IPS DF 19.7 (cell line): ENCODE measurements at regions not wholly inside any gene's neighbourhood (a gene's known extent, or its start where the extent isn't known, plus 50 kb on each side); places are given as distances from the start of the nearest gene placed in this dataset.
"Not testable (repeated sequence)": the region's sequence is repeated elsewhere in the genome, so short reads cannot be mapped to it uniquely, and the experiment has no call there.

Experiments used
- DNase-seq: peaks from one replicate; pipeline ENCODE4 v3.0.0-alpha.2; 2013; ENCODE audit warnings: low read depth, low spot score

GRCh38 chr13:64088491-64088890 is 2672.8 kb upstream of the PCDH20 start:
- no peak for DNase-seq

DNA sequence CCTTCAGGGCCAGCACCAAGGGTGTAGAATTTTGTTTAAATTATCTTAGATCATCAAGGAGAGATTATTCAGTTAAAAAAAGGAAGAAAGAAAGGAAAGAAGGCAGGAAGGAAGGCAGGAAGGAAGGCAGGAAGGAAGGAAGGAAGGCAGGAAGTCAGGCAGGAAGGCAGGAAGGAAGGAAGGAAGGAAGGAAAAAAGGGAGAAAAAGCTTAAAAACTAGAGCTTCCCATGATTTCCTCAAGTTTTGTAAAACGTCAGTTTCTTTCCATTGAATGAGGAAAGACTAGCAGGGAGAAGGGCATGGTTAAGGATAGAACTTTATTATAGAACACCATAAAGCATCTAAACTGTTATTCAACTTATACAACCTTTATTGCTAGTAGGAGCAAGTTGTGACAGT is 2672.0 kb upstream of the PCDH20 start:
- no peak for DNase-seq

DNA sequence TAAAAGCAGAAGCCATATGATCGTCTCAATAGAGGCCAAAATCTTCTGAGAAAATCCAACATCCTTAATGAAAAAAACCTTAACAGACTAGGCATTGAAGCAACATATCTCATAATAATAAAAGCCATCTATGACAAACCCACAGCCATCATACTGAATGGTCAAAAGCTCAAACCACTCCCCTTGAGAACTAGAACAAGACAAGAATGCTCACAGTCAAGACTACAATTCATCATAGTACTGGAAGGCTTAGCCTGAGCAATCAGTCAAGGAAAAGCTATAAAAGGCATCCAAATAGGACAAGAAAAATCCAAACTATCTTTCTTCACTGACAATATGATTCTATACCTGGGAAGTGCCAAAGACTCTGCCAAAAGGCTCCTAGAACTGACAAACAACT is 2668.2 kb upstream of the PCDH20 start:
- DNase-seq = no peak

- DNase-seq = no peak
Measured at GRCh38 chr13:64083396-64083795, 2667.7 kb upstream of the PCDH20 start.

DNA sequence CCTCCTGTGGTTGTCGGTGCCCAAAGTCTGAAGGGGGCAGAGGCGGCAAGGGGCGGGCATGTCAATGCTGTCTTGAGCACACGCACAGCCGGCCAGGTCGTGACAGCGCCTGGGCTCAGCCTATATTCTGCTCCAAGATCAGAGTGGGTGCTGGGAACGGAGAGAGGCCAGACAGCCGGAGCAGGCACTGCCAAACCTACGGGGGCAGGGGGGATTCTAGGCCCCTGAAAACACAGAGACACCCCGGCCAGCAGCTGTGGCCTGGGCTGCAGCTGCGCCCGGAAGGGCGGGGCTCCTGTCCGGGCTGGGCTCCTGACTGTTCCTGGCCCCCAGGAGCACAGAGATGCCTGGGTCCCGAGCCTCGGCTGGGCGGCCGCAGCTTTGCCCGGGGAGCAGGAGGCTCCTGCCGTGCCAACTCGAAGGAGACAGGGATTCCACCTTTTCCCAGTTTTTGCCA is 2662.9 kb upstream of the PCDH20 start:
- no peak for DNase-seq

DNA sequence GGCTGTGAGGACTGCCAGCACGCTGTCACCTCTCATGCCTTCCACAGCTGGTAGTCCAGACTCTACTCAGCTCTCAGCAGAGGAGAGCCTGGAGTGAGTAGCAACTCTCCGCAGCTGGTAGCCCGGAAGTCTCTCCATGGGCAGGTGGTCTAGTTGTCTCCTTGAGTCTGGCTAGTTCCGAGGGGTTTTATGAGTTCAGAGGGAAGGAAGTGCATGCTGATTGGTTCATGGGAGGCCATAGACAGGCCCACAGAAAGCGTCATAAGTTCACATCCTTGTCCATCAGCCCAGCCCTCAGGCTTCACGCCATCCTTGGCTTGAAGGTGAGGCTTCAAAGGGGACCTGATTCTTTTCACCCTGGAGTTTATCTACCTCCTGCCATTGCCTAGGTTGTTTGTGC is 2662.4 kb upstream of the PCDH20 start:
- DNase-seq = no peak

DNA sequence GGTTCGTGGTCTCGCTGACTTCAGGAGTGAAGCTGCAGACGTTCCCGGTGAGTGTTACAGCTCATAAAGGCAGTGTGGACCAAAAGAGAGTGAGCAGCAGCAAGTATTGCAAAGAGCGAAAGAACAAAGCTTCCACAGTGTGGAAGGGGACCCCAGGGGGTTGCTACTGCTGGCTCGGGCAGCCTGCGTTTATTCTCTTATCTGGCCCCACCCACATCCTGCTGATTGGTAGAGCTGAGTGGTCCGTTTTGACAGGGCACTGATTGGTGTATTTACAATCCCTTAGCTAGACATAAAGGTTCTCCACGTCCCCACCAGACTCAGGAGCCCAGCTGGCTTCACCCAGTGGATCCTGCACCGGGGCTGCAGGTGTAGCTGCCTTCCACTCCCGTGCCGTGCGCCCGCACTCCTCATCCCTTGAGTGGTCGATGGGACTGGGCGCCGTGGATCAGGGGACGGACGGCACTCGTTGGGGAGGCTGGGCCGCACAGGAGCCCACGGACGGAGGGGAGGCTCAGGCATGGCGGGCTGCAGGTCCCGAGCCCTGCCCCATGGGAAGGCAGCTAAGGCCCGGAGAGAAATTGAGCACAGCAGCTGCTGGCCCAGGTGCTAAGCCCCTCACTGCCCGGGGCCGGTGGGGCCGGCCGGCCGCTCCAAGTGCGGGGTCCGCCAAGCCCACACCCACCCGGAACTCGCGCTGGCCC is 2661.6 kb upstream of the PCDH20 start:
- DNase-seq = not testable (repeated sequence)

GRCh38 chr13:64075543-64076271 is 2660.1 kb upstream of the PCDH20 start:
- no peak for DNase-seq

DNA sequence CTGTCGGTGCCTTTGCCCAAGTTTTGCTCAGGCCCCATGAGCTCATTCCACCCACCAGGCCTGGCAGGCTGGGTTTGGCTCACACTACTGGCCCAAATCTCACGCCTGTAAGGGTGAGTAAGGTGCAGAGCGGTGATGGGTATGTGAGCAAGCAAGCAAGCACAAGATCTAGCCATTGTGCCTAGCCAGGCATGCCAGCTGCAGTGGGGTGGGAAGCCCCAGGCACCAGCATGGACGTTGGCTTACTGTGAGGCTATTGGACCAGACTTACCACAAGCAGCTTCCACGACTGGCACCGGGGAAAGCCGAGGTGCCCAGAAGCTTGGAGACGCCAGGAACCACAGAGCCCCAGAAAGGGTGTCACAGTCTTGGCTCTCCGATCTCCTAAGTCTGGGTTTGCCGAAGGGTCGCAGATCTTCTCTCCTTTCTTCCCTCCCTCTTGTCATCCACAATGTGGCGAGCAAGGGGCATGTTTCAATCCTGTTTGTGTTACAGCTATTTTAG is 2659.4 kb upstream of the PCDH20 start:
- no peak for DNase-seq

GRCh38 chr13:64073203-64073602 is 2657.6 kb upstream of the PCDH20 start:
- no peak for DNase-seq

- DNase-seq = no peak
Measured at GRCh38 chr13:64071352-64071751, 2655.7 kb upstream of the PCDH20 start.

- DNase-seq = no peak
Measured at GRCh38 chr13:64069892-64070291, 2654.2 kb upstream of the PCDH20 start.

- no peak for DNase-seq
Measured at GRCh38 chr13:64066711-64067110, 2651.1 kb upstream of the PCDH20 start.

DNA sequence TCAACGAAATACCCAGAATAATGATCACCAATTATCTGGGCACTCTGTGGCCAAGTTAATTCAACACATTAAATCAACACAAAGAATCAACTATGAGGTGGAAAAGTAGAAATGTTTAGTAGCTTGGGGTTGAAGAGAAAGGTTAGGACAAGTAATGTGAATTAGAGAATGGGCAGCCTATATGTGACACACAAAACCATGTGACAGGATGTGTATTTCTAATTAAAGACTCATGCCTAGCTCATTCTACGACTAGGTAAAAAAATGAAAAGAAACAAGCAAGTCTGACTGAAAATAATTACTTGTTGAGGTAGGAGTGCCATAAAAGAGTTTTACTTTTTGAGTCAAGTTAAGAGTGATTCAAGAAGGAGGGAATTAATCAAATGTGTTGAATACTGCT is 2646.0 kb upstream of the PCDH20 start:
- no peak for DNase-seq

DNA sequence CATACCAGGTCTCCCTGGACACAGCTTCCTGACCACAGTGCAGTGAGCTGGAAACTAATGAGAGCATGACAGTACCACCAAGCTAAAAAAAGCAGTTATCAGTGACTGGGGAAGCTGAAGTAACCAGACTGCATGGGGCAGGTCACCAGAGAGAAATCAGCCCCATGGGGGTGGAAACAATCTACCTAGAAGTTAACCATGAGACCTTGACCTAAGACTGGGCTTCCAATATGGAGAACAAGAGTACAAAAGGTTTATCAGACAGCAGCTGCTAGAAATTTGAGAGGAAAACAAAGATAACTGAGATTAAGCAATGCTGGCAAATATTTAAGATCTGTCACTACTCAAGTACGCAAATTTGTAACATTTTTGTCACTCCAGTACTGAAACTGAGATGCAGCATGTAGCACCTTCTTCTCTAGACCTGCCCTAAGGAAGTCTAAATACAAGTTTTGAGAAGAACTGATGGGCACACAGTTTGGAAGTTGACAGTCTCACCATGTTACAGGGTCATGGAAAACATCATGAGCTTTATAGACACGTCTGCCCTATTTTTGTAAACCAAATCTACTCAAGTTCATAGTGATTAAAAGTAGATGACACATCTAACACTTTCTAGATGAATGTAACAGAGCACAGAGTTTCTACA is 2641.8 kb upstream of the PCDH20 start:
- DNase-seq = no peak

GRCh38 chr13:64054321-64054720 is 2638.7 kb upstream of the PCDH20 start:
- DNase-seq = no peak

DNA sequence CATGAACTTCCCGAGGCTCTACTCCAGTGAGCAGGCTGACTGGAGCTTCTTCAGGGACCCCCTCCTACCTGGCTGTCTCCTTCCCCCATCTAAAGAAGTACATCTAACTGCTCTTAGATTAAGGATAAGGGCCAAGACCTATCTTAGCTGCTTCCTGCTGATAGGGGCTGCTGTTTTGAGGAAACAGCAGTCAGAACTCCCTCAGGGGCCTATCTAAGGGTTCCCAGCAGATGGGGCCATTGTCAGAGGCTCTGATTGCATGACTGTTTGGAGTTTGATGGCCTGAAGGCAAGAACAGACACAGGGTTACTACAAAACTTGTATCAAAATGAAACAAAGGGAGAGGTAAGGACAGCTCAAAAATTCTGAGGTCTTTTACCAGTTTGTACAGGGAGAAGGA is 2636.9 kb upstream of the PCDH20 start:
- no peak for DNase-seq

- DNase-seq = no peak
Measured at GRCh38 chr13:64051278-64051677, 2635.6 kb upstream of the PCDH20 start.

GRCh38 chr13:64041296-64041695 is 2625.6 kb upstream of the PCDH20 start:
- DNase-seq = no peak

DNA sequence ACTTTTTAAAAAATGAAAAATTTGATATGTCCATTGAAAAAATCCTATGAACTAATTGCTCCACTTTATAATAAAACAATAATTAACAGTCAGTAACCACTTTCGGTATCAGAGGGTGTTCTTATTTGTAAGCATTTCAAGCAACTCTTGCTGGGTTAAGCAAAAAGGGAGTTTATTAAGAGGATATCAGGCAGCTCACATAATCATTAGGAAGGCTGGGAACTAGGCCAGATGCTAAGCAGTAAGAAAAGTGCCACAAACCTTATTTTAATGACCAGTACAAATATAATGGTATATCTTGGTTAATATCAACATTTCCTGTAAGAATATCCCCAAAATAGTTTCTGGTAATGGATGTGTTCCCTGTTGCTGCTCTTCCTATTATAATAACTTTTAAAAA is 2618.3 kb upstream of the PCDH20 start:
- DNase-seq = no peak

DNA sequence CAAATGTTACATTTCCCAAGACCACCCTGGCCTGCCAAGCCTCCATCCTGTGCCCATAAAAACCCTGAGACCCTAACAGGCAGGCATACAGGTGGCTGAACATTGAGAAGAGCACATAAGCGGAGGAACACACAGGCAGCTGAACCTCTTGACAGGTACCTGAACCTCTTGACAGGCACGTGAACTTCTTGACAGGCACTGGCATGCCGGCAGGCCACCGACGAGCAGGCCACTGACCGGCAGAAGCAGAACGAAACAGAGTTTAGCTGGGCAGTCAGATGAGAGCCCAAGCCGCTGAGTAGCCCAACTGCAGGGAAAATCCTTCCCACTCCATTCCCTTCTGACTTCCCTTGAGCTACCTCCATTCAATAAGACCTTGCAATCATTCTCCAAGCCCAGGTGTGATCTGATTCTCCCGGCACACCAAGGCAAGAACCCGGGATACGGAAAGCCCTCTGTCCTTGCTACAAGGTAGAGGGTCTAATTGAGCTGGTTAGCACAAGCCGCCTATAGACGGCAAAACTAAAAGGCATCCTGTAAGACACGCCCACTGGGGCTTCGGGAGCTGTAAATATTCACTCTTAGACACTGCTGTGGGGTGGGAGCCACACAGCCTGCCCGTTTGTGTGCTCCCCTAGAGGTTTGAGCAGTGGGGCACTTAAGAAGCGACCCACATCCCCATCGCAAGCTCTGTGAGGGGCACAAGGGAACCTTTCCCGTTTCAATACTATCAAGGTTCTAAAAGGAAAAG is 2613.9 kb upstream of the PCDH20 start:
- no peak for DNase-seq

GRCh38 chr13:64028551-64028950 is 2612.9 kb upstream of the PCDH20 start:
- DNase-seq = no peak
